ENCODE measurements at regions not wholly inside any gene's neighbourhood (a gene's known extent, or its start where the extent isn't known, plus 50 kb on each side); places are given as distances from the start of the nearest gene placed in this dataset.

DNA sequence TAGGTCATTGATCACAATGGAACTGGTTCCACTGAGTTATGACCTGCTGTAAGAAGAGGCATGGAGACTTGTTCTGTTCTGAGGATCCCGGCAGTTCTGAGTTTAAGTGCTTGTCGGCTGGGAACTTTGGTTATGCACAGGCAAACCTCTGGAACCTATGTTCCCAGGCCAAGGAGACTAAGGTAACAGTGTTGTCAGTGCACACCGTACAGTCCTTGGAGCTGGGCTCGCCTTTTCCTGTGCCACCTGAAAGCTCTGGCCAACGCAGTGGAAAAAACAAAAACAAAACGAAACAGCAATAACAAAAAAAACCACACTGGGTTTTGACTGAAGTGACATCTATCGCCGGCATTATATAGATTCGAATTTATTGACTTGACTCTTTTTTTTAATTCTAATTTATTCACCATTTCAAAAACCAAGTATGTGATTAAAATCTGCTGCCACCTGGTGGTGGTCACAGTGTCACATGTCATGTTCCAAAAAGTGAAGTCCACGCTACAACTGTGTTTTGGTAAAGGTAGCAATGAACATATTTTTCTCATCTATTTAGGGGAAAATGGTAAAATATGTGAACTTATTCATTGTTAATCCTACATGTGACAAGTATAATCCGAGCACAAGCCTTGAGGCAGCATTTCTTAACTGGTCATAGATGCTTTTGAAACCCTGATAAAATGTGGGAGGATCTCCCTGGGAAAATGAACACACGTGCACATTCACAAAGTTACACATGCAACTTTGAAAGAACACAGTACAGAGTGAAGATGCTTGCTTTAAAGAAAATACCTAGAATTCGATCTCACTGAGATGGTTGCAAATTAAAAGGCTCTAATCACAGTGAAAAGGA, 113.8 kb upstream of the PPP2R2D start:
- no peak for DNase-seq (ENCODE audit: low read depth in 3 of 3, low spot score in 1 of 3)

GRCh38 chr10:131787961-131788360, 112.8 kb upstream of the PPP2R2D start:
- no peak for DNase-seq (ENCODE audit: low read depth in 3 of 3, low spot score in 1 of 3)

- DNase-seq (ENCODE audit: low read depth in 3 of 3, low spot score in 1 of 3) = no peak
Observed at GRCh38 chr10:131788386-131788785, 112.4 kb upstream of the PPP2R2D start.

GRCh38 chr10:131789516-131789915, 111.3 kb upstream of the PPP2R2D start:
- no peak for DNase-seq (ENCODE audit: low read depth in 3 of 3, low spot score in 1 of 3)

DNA sequence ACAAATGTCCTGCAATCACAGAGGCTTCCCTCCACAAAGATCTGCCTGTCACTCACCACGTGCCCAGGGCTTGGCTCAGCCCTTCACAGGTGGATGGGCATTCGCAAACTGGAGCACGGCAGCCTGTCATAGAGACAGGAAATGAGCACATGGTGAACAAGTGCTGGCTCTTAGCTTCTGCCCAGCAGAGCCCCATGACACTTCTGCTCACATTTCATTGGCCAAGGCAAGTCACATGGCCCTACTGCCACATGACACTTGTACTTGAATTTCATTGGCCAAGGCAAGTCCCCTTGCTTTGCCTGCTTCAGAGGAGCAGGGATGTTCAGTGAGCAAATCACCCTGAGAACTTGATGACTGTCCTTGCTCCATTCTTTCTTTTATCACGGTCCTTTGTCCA, 110.8 kb upstream of the PPP2R2D start:
- no peak for DNase-seq (ENCODE audit: low read depth in 3 of 3, low spot score in 1 of 3)

DNA sequence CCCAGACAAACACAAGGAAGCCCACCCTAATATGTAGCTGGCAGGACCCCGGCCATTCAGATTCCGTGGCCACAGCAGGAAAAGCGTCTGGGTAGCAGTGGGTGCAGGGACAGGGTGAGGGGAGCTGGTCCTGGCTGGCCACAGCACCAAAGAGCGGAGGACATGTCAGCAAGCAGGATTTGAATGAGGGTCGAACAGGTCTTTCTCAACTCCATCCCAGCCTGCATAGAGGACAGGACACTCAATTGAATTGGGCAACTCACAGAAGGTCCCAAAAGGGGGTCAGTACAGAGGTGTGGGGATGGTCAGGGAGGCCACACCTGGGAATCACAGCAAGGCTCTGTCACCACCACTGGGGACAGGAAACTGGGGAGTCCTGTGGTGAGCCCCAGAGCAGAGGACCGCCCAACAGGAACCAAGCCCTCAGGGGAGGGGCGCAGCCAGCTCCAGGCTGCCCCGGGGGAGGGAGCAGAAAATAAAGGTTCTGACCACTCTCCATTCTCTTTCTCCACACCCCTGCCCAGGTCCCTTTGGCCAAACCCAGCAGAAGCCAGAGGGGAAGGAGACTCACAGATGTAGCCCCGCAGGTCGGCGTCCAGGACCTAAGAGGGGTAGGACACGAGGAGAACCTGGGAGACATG, 108.7 kb upstream of the PPP2R2D start:
- DNase-seq (ENCODE audit: low read depth in 3 of 3, low spot score in 1 of 3) = no peak

GRCh38 chr10:131792809-131793208, 108.0 kb upstream of the PPP2R2D start:
- DNase-seq (ENCODE audit: low read depth in 3 of 3, low spot score in 1 of 3) = no peak

DNA sequence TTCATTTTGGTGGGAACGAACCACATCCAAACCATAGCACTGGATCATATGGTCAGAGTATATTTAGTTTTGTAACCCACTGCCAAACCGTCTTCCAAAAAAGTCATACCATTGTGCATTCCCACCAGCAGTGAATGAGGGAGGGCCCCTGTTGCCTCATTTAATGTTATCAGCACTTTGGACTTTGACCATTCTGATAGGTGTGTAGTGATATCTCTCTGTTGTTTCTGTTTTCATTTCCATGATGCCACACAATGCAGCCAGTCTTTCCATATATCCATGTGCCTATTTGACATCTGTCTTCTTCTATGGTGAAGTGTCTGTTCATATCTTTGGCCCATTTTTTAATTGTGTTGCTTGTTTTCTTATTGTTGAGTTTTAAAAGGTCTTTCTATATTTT, 105.0 kb upstream of the PPP2R2D start:
- DNase-seq (ENCODE audit: low read depth in 3 of 3, low spot score in 1 of 3) = no peak

DNA sequence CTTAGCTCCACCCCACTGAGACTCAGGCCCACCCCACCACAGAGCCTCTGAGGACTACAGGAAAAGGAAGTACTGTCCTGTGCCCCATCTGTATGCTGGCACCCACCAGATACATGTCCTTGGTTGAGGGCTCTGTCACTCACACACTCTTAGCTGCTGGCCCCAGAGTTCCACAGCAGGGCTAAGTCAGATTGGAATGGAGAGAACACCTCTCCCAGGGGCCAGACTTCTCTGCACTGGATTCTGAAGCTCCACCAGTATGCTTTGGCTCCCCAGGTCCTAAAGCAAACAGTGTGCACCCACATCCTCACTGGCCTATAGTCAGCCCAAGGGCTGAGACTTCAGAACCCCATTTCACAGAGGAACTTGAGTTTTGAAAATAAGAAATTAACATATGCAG, 103.2 kb upstream of the PPP2R2D start:
- DNase-seq (ENCODE audit: low read depth in 3 of 3, low spot score in 1 of 3) = no peak

GRCh38 chr10:131799429-131799828, 101.4 kb upstream of the PPP2R2D start:
- DNase-seq (ENCODE audit: low read depth in 3 of 3, low spot score in 1 of 3) = no peak

- no peak for DNase-seq (ENCODE audit: low read depth in 3 of 3, low spot score in 1 of 3)
Observed at GRCh38 chr10:131802156-131802915, 98.5 kb upstream of the PPP2R2D start.

DNA sequence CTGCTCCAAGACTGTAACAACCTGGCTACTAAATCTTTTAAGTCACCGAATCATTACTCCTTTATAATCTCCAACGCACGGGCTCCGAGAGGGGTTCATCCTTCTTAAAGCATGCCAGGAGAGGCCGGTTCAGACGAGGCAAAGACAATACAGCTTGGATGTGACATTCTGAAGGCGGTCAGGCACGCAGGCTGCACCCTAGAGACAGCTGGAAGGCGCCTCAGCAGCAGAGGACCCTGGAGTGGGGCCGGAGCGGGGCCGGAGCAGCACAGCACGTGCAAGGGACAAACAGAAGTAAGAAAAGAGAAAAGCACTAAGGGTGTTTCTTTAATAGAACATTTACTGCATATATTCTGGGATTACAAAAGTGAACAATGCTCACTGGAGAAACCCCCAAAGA, 97.8 kb upstream of the PPP2R2D start:
- DNase-seq (ENCODE audit: low read depth in 3 of 3, low spot score in 1 of 3) = no peak

- DNase-seq (ENCODE audit: low read depth in 3 of 3, low spot score in 1 of 3) = no peak
Observed at GRCh38 chr10:131803860-131804425, 96.9 kb upstream of the PPP2R2D start.

DNA sequence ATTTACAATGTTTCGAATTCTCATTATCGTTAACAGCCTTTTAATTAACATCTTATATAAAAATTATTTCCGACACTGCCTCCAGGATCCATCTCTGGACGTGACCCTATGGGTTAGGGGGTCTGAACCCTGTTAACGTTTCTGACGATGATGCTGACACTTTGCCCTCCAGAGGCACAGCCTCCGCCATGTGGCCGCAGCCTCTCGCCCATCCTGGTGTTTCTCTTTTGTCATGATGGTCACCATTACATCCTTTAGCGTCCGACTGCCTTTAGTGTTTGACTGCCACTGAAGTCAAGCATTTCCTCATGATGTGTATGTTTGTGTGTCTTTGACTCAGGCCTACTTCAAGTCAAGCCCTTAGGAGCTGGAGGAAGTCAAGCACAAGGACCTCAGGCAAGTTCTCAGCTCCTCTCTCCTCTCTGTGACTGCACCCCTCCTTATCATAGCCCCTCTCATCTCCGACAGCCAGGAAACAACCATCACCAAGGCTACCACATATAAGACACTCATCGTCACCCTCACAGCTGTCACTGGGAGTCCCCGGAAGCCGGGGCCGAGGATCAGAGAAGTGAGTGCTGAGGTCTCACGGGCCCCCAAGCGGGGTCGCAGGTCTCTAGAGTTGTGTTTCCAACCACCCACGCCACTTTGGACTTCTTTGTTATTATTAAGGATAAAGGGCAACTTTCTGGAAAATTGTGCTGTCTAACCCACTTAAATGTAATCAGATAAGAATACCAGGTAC, 96.1 kb upstream of the PPP2R2D start:
- no peak for DNase-seq (ENCODE audit: low read depth in 3 of 3, low spot score in 1 of 3)

DNA sequence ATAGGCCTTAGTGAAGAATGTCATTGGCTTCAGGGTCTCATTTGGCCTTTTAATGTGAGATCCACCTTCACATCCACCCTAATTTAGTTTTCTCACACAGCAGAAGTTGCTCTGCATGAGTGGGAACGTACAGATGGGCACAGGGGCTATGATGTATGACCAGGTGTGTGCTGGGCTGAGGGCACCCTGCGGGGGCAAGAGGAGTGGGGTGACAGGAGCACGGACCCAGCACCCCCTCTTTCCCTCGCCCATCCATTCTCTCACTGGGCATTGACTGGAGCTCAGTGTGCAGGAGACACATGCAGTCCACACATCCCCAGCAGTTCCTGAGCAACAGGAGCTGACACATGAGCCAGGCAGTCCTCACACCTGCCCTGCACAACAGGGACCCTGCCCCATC, 95.1 kb upstream of the PPP2R2D start:
- DNase-seq (ENCODE audit: low read depth in 3 of 3, low spot score in 1 of 3) = no peak

DNA sequence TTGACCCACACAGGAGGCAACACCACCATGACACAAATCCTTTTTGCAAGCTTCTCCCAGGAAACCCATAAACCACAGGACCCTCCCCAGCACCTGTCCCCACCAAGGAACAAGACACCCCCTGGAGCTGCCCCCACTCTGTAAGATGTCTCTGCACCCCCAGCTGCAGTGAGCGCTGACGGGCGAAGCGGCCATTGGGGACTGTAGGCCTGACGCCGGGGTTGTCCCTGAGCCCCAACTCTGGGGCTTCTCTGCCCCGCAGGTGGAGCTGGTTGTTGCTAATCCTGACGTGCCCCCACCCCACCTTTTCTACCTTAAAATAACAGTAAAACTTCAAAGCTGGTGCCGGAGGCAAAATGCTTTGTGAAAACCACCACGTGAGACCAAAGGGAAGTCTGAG, 94.7 kb upstream of the PPP2R2D start:
- DNase-seq (ENCODE audit: low read depth in 3 of 3, low spot score in 1 of 3) = no peak

DNA sequence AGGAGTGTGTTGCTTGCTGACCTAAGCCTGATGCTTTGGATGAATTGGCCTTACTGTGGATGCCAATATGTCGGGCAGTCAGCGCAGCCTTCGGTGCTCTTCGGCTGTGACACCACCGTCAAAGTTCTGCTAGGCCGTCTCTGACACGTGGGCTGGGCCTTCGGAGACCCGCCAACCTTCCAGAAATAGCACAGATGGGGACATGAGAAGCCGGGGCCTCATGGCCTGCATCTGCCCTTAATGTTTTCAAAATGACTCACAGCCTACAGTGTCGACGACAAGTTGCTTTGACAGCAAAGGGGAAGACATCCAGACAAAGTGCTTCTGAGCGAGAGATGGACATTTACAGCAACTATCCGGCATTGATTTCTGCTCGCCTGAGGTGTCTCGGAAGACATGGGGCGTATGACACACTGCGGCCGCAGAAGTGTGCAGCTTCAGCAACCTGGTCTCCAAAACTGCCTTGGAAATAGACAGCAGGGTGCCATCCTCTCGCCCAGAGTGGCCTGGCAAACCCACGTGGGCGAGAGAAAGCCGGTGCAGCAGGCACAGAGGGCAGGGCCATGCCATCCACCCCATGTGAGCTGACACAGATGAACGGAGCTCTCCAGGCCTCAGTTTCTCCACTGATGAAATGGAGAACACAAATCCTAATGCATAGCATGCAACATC, 94.0 kb upstream of the PPP2R2D start:
- no peak for DNase-seq (ENCODE audit: low read depth in 3 of 3, low spot score in 1 of 3)

GRCh38 chr10:131808370-131808930, 92.4 kb upstream of the PPP2R2D start:
- DNase-seq (ENCODE audit: low read depth in 3 of 3, low spot score in 1 of 3) = no peak

- no peak for DNase-seq (ENCODE audit: low read depth in 3 of 3, low spot score in 1 of 3)
Observed at GRCh38 chr10:131810036-131810804, 90.6 kb upstream of the PPP2R2D start.

Measured in stimulated activated CD4-positive, alpha-beta T cell treated with anti-CD3 and anti-CD28 coated beads, TNF-alpha, amount 100 ng/mL, for 1 hour (primary cell).